HepG2 (cell line): ENCODE measurements at regions not wholly inside any gene's neighbourhood (a gene's known extent, or its start where the extent isn't known, plus 50 kb on each side); places are given as distances from the start of the nearest gene placed in this dataset.

Source experiments
- ATAC-seq: fragments of 200-7000 bp; cut with Tn5 transposase; 3 replicates; pipeline ENCODE4 v1.9.1; 2020; ENCODE audit warnings: mild to moderate bottlenecking, moderate library complexity
- BruUV-seq: library from RNA; stranded (reverse); fragments of 400-500 nt; replicated peaks from 2 replicates; lab custom pipeline; 2021; lab: Mats Ljungman, UMichigan
- CTCF ChIA-PET: fragments of 300-600 bp; formaldehyde crosslinking; extraction: SDS; loops from one replicate; lab custom pipeline; 2021; ENCODE audit warnings: low total read pairs, inconsistent platforms, low intra/inter-chr PET ratio; lab: Yijun Ruan, JAX
- POLR2A ChIA-PET: fragments of 350-600 bp; sonication (Branson Sonifier 250); formaldehyde crosslinking; loops from one replicate; lab custom pipeline; 2020; ENCODE audit warnings: antibody characterized with exemption, inconsistent platforms; lab: Yijun Ruan, JAX
- DNase-seq: peaks from one replicate; pipeline ENCODE4 v3.0.0-alpha.2; 2015; ENCODE audit warnings: low spot score
- FAIRE-seq: peaks from 3 replicates; lab custom pipeline; 2011; peaks lifted over from hg19 to GRCh38; lab: Jason Lieb, UNC
- H2AFZ ChIP-seq: one replicate; pipeline ENCODE4 v1.6.1; 2011; ENCODE audit warnings: low read length, inconsistent platforms
- H3K27ac ChIP-seq: fragments of 300-600 bp; 3 replicates; pipeline ENCODE4 v1.8.0; 2011; ENCODE audit warnings: mixed run types, mild to moderate bottlenecking, mixed read lengths, low read length, inconsistent platforms; ENCODE audit not compliant: insufficient read depth; ENCODE audit errors: extremely low read length
- H3K27me3 ChIP-seq, 2 experiments: fragments of 200-600 bp in 1 of 2; 2 replicates in 1 of 2; 3 replicates in 1 of 2; pipeline versions ENCODE4 v1.6.0 to v1.8.0; 2011; ENCODE audit warnings: low read length in 2 of 2, mild to moderate bottlenecking in 2 of 2, moderate library complexity in 2 of 2, inconsistent platforms in 1 of 2; ENCODE audit not compliant: insufficient read depth in 2 of 2, control insufficient read depth in 1 of 2
- H3K36me3 ChIP-seq, 2 experiments: fragments of 200-600 bp in 1 of 2; replicated peaks in 1 of 2; 2 replicates in 1 of 2; 3 replicates in 1 of 2; pipeline versions ENCODE4 v1.5.1 to v1.8.0; 2011; ENCODE audit warnings: low read length in 2 of 2, inconsistent platforms in 1 of 2; ENCODE audit not compliant: insufficient read depth in 2 of 2, control insufficient read depth in 1 of 2
- H3K4me1 ChIP-seq: 2 replicates; pipeline ENCODE4 v1.5.1; 2012; ENCODE audit warnings: low read length, inconsistent platforms; ENCODE audit not compliant: insufficient read depth
- H3K4me2 ChIP-seq: 2 replicates; pipeline ENCODE4 v1.6.0; 2011; ENCODE audit warnings: low read depth, low read length, inconsistent platforms
- H3K4me3 ChIP-seq, 3 experiments: fragments of 200-600 bp in 1 of 3; sonication (generic), shearing (Covaris generic) in 1 of 3; replicated peaks in 1 of 3; 2 replicates each; pipeline ENCODE4 v1.5.1; 2011 to 2016; ENCODE audit warnings: low read length in 3 of 3, inconsistent platforms in 2 of 3, low read depth in 2 of 3, mild to moderate bottlenecking in 2 of 3, control low read depth in 1 of 3, mixed read lengths in 1 of 3; ENCODE audit not compliant: insufficient read depth in 1 of 3
- H3K79me2 ChIP-seq: one replicate; pipeline ENCODE4 v1.6.1; 2011; ENCODE audit warnings: low read length, inconsistent platforms; ENCODE audit not compliant: insufficient read depth
- H3K9ac ChIP-seq: 2 replicates; pipeline ENCODE4 v1.6.0; 2011; ENCODE audit warnings: mild to moderate bottlenecking, low read depth, low read length, inconsistent platforms; ENCODE audit not compliant: insufficient read depth
- H3K9me3 ChIP-seq: 2 replicates; pipeline ENCODE4 v1.5.1; 2012; ENCODE audit warnings: mild to moderate bottlenecking, low read length
- H4K20me1 ChIP-seq: 2 replicates; pipeline ENCODE4 v1.6.0; 2011; ENCODE audit warnings: inconsistent platforms, mild to moderate bottlenecking, low read length, moderate library complexity; ENCODE audit not compliant: insufficient read depth
- MAFK ChIP-seq, 2 experiments: IDR thresholded peaks in 1 of 2; conservative IDR thresholded peaks in 1 of 2; 2 replicates each; pipeline ENCODE4 v1.6.1; 2011; ENCODE audit warnings: improper control_type of control experiment in 2 of 2, low read length in 2 of 2
- NR2F2 ChIP-seq: IDR thresholded peaks from 2 replicates; pipeline ENCODE4 v1.6.1; 2012; ENCODE audit warnings: low read depth, inconsistent platforms, borderline replicate concordance
- PHF20 ChIP-seq: sonication (generic); formaldehyde crosslinking; IDR thresholded peaks from 2 replicates; pipeline ENCODE4 v1.5.0; 2020; ENCODE audit warnings: mild to moderate bottlenecking, missing genetic modification reagents
- RNF2 ChIP-seq: fragments of 450-650 bp; conservative IDR thresholded peaks from 2 replicates; pipeline ENCODE4 v1.6.1; 2016; ENCODE audit warnings: low read depth
- RORA ChIP-seq: sonication (generic); formaldehyde crosslinking; IDR thresholded peaks from 2 replicates; pipeline ENCODE4 v1.5.0; 2020; ENCODE audit warnings: mild to moderate bottlenecking, missing genetic modification reagents, moderate library complexity
- ZMYM2 ChIP-seq: sonication (generic); formaldehyde crosslinking; IDR thresholded peaks from 2 replicates; pipeline ENCODE4 v1.8.0; 2022; ENCODE audit warnings: mild to moderate bottlenecking, missing genetic modification reagents
- ZNF251 ChIP-seq: sonication (generic); formaldehyde crosslinking; IDR thresholded peaks from 2 replicates; pipeline ENCODE4 v1.9.0; 2021; ENCODE audit warnings: mild to moderate bottlenecking, missing genetic modification reagents
- ZNF317 ChIP-seq: sonication (generic); formaldehyde crosslinking; IDR thresholded peaks from 2 replicates; pipeline ENCODE4 v1.5.0; 2020; ENCODE audit warnings: mild to moderate bottlenecking, missing genetic modification reagents
- ZNF512 ChIP-seq: sonication (generic); formaldehyde crosslinking; IDR thresholded peaks from 2 replicates; pipeline ENCODE4 v1.4.0; 2020; ENCODE audit warnings: mild to moderate bottlenecking, missing genetic modification reagents
- ZNF850 ChIP-seq: sonication (generic); formaldehyde crosslinking; conservative IDR thresholded peaks from 2 replicates; pipeline ENCODE4 v1.9.0; 2021; ENCODE audit warnings: mild to moderate bottlenecking, missing genetic modification reagents
- WGBS: methylation state at CpG from one replicate; pipeline ENCODE4 v1.1.6; 2017; ENCODE audit warnings: low lambda C conversion rate; 5-methylcytosine and 5-hydroxymethylcytosine counted together
- in situ Hi-C: cut with HindIII; loops from 2 replicates; pipeline ENCODE4 v1.10.0; 2017; ENCODE audit warnings: low pct_unique_long_range_greater_than_20kb; ENCODE audit not compliant: extremely low pct_ligation_motif_present
- intact Hi-C: fragments of 100-400 bp; cut with micrococcal nuclease; formaldehyde crosslinking; loops from one replicate; pipeline ENCODE4 v1.10.0; 2022; ENCODE audit not compliant: unreplicated experiment
- TF ChIP-seq, protein P1 (sequence below): sonication (generic); formaldehyde crosslinking; IDR thresholded peaks from 2 replicates; pipeline ENCODE4 v1.4.0; 2020; ENCODE audit warnings: missing genetic modification reagents

DNA sequence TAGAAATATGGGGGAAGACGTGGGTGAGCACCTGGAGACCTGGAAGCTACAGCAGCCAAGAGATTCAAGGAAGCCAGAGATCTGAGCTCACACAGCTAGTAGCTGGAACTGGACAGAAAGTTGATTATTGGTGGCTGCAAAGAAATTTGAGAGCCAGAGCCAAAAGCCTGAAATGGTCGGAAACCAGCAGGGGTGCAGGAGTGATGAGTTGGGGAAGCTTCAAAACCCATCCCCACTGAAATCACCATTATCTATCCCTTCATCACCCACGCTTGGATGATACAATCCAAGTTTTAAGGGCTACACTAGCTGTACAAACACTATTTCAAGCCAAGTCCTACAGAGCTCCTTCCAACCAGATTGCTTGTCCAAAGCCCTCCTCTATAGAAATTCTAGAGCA lies 296.1 kb upstream of the NEBL start:
- no peaks in the 10 kb centered on the region for H4K20me1 ChIP-seq
- H3K4me1 ChIP-seq = no peaks in the 10 kb centered on the region
- no peak overlapping the region for H3K27ac ChIP-seq
- no peaks in the 10 kb centered on the region for H3K36me3 ChIP-seq
- no peaks in the 10 kb centered on the region for H3K79me2 ChIP-seq
- TF ChIP-seq ZNF512 = no peak
- TF ChIP-seq ZMYM2 (CRISPR knock-in tag) = no peak
- TF ChIP-seq RNF2 = no peak
- no peak for TF ChIP-seq ZNF251
- intact Hi-C loops = no loop called here
- peaks cover 16% of the 10 kb centered on the region for H3K9me3 ChIP-seq
- no peak overlapping the region for H3K9ac ChIP-seq
- DNase-seq = no peak
- no peak for ATAC-seq
- POLR2A ChIA-PET = no interaction called here
- no TSS peak for BruUV-seq
- in situ Hi-C loops = no loop called here
- no peak overlapping the region for H3K4me3 ChIP-seq
- no peak overlapping the region for H2AFZ ChIP-seq
- no peak overlapping the region for H3K4me2 ChIP-seq
- no peak for FAIRE-seq
- WGBS = 9% methylated on average over 3 of the region's 3 CpGs
- peaks cover 0 to 6% of the 10 kb centered on the region in 2 experiments; a peak in 2 of 5 replicates for H3K27me3 ChIP-seq
- CTCF ChIA-PET = no interaction called here

DNA sequence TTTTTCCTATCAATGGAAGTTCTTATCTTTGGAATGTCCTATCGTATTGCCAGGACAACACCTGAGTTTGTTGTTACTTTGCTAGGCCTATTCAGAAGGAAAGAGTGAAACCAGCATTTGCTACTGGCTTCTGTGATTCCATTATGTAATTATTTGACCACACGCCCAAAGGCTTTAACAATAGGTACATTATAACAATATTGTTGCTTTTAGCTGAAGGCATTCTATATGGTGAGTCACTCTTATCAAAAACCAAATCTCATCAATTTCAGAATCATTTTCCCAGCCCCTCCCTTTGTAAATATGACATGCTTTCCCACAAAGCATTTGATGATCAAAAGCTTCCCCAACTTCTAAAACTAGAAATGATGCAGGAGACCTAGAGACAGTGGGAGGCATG lies 294.4 kb upstream of the NEBL start:
- WGBS = 0% methylated on average over 2 of the region's 2 CpGs
- TF ChIP-seq PHF20 (CRISPR knock-in tag) = no peak
- TF ChIP-seq ZNF850 = no peak
- no peak for TF ChIP-seq RORA (CRISPR knock-in tag)
- TF ChIP-seq, protein P1, sequence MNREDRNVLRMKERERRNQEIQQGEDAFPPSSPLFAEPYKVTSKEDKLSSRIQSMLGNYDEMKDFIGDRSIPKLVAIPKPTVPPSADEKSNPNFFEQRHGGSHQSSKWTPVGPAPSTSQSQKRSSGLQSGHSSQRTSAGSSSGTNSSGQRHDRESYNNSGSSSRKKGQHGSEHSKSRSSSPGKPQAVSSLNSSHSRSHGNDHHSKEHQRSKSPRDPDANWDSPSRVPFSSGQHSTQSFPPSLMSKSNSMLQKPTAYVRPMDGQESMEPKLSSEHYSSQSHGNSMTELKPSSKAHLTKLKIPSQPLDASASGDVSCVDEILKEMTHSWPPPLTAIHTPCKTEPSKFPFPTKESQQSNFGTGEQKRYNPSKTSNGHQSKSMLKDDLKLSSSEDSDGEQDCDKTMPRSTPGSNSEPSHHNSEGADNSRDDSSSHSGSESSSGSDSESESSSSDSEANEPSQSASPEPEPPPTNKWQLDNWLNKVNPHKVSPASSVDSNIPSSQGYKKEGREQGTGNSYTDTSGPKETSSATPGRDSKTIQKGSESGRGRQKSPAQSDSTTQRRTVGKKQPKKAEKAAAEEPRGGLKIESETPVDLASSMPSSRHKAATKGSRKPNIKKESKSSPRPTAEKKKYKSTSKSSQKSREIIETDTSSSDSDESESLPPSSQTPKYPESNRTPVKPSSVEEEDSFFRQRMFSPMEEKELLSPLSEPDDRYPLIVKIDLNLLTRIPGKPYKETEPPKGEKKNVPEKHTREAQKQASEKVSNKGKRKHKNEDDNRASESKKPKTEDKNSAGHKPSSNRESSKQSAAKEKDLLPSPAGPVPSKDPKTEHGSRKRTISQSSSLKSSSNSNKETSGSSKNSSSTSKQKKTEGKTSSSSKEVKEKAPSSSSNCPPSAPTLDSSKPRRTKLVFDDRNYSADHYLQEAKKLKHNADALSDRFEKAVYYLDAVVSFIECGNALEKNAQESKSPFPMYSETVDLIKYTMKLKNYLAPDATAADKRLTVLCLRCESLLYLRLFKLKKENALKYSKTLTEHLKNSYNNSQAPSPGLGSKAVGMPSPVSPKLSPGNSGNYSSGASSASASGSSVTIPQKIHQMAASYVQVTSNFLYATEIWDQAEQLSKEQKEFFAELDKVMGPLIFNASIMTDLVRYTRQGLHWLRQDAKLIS (CRISPR knock-in tag) = no peak
- TF ChIP-seq ZNF317 = no peak
- no peak for TF ChIP-seq NR2F2
- no peak for TF ChIP-seq MAFK (conservative IDR thresholded peaks at IDR 0.05 in 1 of 2, IDR thresholded peaks at IDR 0.05 in 1 of 2; ENCODE audit: low read length in 2 of 2)
- Histone ChIP-seq H3K27me3 (peaks cover 0 to 6% of the 10 kb centered on the region in 2 experiments; a peak in 2 of 5 replicates), H4K20me1 (no peaks in the 10 kb centered on the region), H3K9me3 (peaks cover 4% of the 10 kb centered on the region; the same call in 1 of the 2 replicates), H3K4me2 (no peak overlapping the region), H3K27ac (no peak overlapping the region), H3K79me2 (no peaks in the 10 kb centered on the region), H3K4me1 (no peaks in the 10 kb centered on the region), H3K9ac (no peak overlapping the region), H2AFZ (no peak overlapping the region), H3K4me3 (no peak overlapping the region), H3K36me3 (no peaks in the 10 kb centered on the region)
- CTCF ChIA-PET = no interaction called here
- intact Hi-C loops = no loop called here
- DNase-seq = no peak
- BruUV-seq = no TSS peak
- ATAC-seq = no peak
- POLR2A ChIA-PET = no interaction called here
- no peak for FAIRE-seq
- in situ Hi-C loops = no loop called here
